Breast epithelium (tissue), 3 donors: ENCODE measurements at regions not wholly inside any gene's neighbourhood (a gene's known extent, or its start where the extent isn't known, plus 50 kb on each side); places are given as distances from the start of the nearest gene placed in this dataset.

Experiments
- CTCF ChIP-seq, 3 donors: fragments of 450-650 bp; IDR thresholded peaks; one replicate each; pipeline ENCODE4 v1.5.1; 2016 to 2017; ENCODE audit warnings: antibody characterized with exemption in 3 of 3, mild to moderate bottlenecking in 3 of 3, moderate library complexity in 3 of 3
- POLR2AphosphoS5 ChIP-seq, 3 donors: sonication (generic); formaldehyde crosslinking; IDR thresholded peaks; one replicate each; pipeline ENCODE4 v1.6.1; 2017; ENCODE audit warnings: antibody characterized with exemption in 3 of 3

GRCh38 chr4:52472444-52472843, 186.7 kb downstream of the USP46 start:
- TF ChIP-seq POLR2AphosphoS5 (IDR thresholded peaks at IDR 0.05) = no peak
- no peak for TF ChIP-seq CTCF (IDR thresholded peaks at IDR 0.05)
